BLaER1 (cell line): ENCODE measurements at regions not wholly inside any gene's neighbourhood (a gene's known extent, or its start where the extent isn't known, plus 50 kb on each side); places are given as distances from the start of the nearest gene placed in this dataset.

Source experiments
- H3K27ac ChIP-seq: shearing (Covaris generic); formaldehyde crosslinking; 2 replicates; pipeline ENCODE4 v1.8.1; 2022
- H3K27me3 ChIP-seq: shearing (Covaris generic); formaldehyde crosslinking; 2 replicates; pipeline ENCODE4 v1.8.1; 2022
- H3K36me3 ChIP-seq: shearing (Covaris generic); formaldehyde crosslinking; 2 replicates; pipeline ENCODE4 v1.8.1; 2022
- H3K4me1 ChIP-seq: shearing (Covaris generic); formaldehyde crosslinking; 2 replicates; pipeline ENCODE4 v1.8.1; 2022
- H3K4me2 ChIP-seq: shearing (Covaris generic); formaldehyde crosslinking; 2 replicates; pipeline ENCODE4 v1.8.1; 2022
- H3K4me3 ChIP-seq: shearing (Covaris generic); formaldehyde crosslinking; 2 replicates; pipeline ENCODE4 v1.8.1; 2022
- H3K9ac ChIP-seq: shearing (Covaris generic); formaldehyde crosslinking; 2 replicates; pipeline ENCODE4 v1.8.1; 2022
- H3K9me3 ChIP-seq: shearing (Covaris generic); formaldehyde crosslinking; 2 replicates; pipeline ENCODE4 v1.8.1; 2022
- H4K20me1 ChIP-seq: shearing (Covaris generic); formaldehyde crosslinking; 2 replicates; pipeline ENCODE4 v1.8.1; 2022
- Cebpa-rat ChIP-seq: shearing (Covaris generic); IDR thresholded peaks from 2 replicates; pipeline ENCODE4 v1.8.1; 2022

- no peak overlapping the region for H3K27ac ChIP-seq
- no peak overlapping the region for H3K4me2 ChIP-seq
- no peaks in the 10 kb centered on the region for H3K4me1 ChIP-seq
- no peak overlapping the region for H3K4me3 ChIP-seq
- no peaks in the 10 kb centered on the region for H3K27me3 ChIP-seq
- H3K36me3 ChIP-seq = no peaks in the 10 kb centered on the region
- no peak overlapping the region for H3K9ac ChIP-seq
- H3K9me3 ChIP-seq = no peaks in the 10 kb centered on the region
- TF ChIP-seq Cebpa-rat = no peak
- no peaks in the 10 kb centered on the region for H4K20me1 ChIP-seq
These were observed 690.5 kb downstream of the ADCYAP1 start for GRCh38 chr18:1595195-1595594.

- Histone ChIP-seq H3K27me3 (no peaks in the 10 kb centered on the region), H3K4me3 (no peak overlapping the region), H3K27ac (no peak overlapping the region), H3K4me2 (no peak overlapping the region), H3K9ac (no peak overlapping the region), H3K9me3 (no peaks in the 10 kb centered on the region), H3K4me1 (no peaks in the 10 kb centered on the region), H3K36me3 (no peaks in the 10 kb centered on the region), H4K20me1 (no peaks in the 10 kb centered on the region)
- TF ChIP-seq Cebpa-rat = no peak
These were observed 694.5 kb downstream of the ADCYAP1 start for GRCh38 chr18:1599196-1599595.

- Histone ChIP-seq H3K27ac (no peak overlapping the region), H3K4me2 (no peak overlapping the region), H4K20me1 (no peaks in the 10 kb centered on the region), H3K27me3 (no peaks in the 10 kb centered on the region), H3K36me3 (no peaks in the 10 kb centered on the region), H3K9me3 (no peaks in the 10 kb centered on the region), H3K4me3 (no peak overlapping the region), H3K4me1 (no peaks in the 10 kb centered on the region), H3K9ac (no peak overlapping the region)
- no peak for TF ChIP-seq Cebpa-rat
These were observed 700.1 kb downstream of the ADCYAP1 start for GRCh38 chr18:1604751-1605150.

DNA sequence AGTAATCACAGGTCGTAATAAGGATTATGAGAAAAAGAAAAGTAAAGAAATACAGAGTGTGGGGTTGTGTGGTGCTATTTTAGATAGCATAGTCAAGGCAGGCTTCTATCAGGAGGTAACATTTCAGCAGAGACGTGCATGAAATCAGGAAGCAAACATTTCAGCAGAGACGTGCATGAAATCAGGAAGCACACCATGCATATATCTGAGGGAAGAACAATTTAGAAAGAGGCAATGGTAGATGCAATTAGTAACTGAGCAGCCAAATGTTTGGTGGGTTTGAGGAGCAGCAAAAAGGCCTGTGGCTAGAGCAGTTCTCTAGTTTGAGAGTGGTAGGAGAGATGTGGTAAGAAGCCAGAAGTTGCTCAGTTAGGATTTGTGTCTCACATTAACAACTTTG lies 713.7 kb downstream of the ADCYAP1 start:
- H3K9ac ChIP-seq = no peak overlapping the region
- H3K27ac ChIP-seq = no peak overlapping the region
- no peak overlapping the region for H3K4me2 ChIP-seq
- H3K4me3 ChIP-seq = no peak overlapping the region
- H4K20me1 ChIP-seq = no peaks in the 10 kb centered on the region
- H3K9me3 ChIP-seq = no peaks in the 10 kb centered on the region
- no peaks in the 10 kb centered on the region for H3K36me3 ChIP-seq
- H3K4me1 ChIP-seq = no peaks in the 10 kb centered on the region
- H3K27me3 ChIP-seq = no peaks in the 10 kb centered on the region
- no peak for TF ChIP-seq Cebpa-rat

DNA sequence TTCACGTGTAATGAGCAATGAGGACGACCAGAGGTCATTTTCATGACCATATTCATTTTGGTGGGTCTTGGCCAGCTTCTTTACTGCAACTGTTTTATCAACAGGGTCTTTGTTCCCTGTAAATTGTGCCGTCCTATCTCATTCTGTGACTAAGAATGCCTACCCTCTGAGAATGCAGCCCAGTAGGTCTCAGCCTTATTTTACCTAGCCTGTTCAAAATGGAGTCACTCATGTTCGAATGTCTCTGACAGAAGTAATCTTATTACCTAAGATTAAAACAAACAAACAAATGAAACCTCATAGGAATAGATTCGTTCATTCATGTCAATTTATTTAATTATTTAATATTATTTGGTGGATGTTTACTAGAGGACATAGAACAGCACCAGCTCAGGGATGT lies 714.8 kb downstream of the ADCYAP1 start:
- TF ChIP-seq Cebpa-rat = no peak
- Histone ChIP-seq H3K9ac (no peak overlapping the region), H3K36me3 (no peaks in the 10 kb centered on the region), H4K20me1 (no peaks in the 10 kb centered on the region), H3K9me3 (no peaks in the 10 kb centered on the region), H3K4me1 (no peaks in the 10 kb centered on the region), H3K4me2 (no peak overlapping the region), H3K4me3 (no peak overlapping the region), H3K27me3 (no peaks in the 10 kb centered on the region), H3K27ac (no peak overlapping the region)

- Histone ChIP-seq H3K27ac (no peak overlapping the region), H3K4me2 (no peak overlapping the region), H3K4me3 (no peak overlapping the region), H4K20me1 (no peaks in the 10 kb centered on the region), H3K9me3 (no peaks in the 10 kb centered on the region), H3K36me3 (no peaks in the 10 kb centered on the region), H3K27me3 (no peaks in the 10 kb centered on the region), H3K9ac (no peak overlapping the region), H3K4me1 (no peaks in the 10 kb centered on the region)
- TF ChIP-seq Cebpa-rat = no peak
These were observed 719.9 kb downstream of the ADCYAP1 start for GRCh38 chr18:1624612-1625011.

DNA sequence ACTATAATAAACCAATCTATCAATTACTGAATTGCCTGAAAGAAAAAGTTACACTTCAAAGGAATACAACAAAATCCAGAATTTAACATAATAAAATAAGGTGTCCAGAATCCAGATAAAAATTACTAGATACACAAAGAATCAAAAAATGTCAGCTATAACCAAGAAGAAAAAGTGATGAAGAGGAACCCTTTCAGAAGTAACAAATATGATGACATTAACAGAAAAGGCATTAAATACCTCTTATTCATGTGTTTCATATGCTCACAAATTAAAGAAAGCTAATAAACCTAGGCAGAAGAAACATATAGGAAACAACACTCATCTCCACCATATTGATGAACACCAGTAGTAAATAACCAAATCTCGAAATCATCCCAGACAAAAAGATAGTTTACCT lies 722.8 kb downstream of the ADCYAP1 start:
- no peaks in the 10 kb centered on the region for H3K9me3 ChIP-seq
- no peak overlapping the region for H3K4me3 ChIP-seq
- no peak for TF ChIP-seq Cebpa-rat

GRCh38 chr18:1648712-1649111 lies 744.0 kb downstream of the ADCYAP1 start:
- H3K4me1 ChIP-seq = no peaks in the 10 kb centered on the region
- no peak overlapping the region for H3K4me3 ChIP-seq
- H3K27ac ChIP-seq = no peak overlapping the region
- H3K9ac ChIP-seq = no peak overlapping the region
- H3K36me3 ChIP-seq = no peaks in the 10 kb centered on the region
- no peaks in the 10 kb centered on the region for H3K9me3 ChIP-seq
- H4K20me1 ChIP-seq = no peaks in the 10 kb centered on the region
- no peaks in the 10 kb centered on the region for H3K27me3 ChIP-seq
- no peak overlapping the region for H3K4me2 ChIP-seq
- TF ChIP-seq Cebpa-rat = no peak

More for the DNA sequence above, 722.8 kb downstream of the ADCYAP1 start:
- H3K4me1 ChIP-seq = no peaks in the 10 kb centered on the region
- H4K20me1 ChIP-seq = no peaks in the 10 kb centered on the region
- no peaks in the 10 kb centered on the region for H3K36me3 ChIP-seq
- H3K9ac ChIP-seq = no peak overlapping the region
- H3K4me2 ChIP-seq = no peak overlapping the region
- H3K27me3 ChIP-seq = no peaks in the 10 kb centered on the region
- no peak overlapping the region for H3K27ac ChIP-seq

- H3K4me1 ChIP-seq = no peaks in the 10 kb centered on the region
- no peaks in the 10 kb centered on the region for H3K36me3 ChIP-seq
These were observed 747.3 kb downstream of the ADCYAP1 start for GRCh38 chr18:1652018-1652417.

DNA sequence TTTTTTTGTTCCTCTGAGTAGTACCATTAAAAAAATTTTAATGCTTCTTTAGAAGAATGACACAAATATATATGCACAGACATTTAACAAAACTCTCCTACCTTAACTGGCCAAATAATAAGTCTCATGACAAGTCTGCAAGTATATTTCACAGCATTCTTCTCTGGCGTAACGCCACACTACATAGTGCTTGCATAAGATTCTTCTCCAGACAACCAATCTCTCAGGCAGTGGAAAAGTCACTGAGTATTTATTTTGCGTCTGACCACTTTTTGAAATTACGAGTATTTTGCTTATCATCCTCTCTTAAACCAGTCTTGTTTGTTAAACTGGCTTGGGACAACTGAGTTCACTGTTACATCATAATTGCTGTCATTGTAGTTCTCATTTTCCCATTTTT lies 749.2 kb downstream of the ADCYAP1 start:
- Histone ChIP-seq H3K4me1 (no peaks in the 10 kb centered on the region), H3K27ac (no peak overlapping the region), H3K4me2 (no peak overlapping the region), H3K36me3 (no peaks in the 10 kb centered on the region), H3K9ac (no peak overlapping the region), H4K20me1 (no peaks in the 10 kb centered on the region), H3K27me3 (no peaks in the 10 kb centered on the region), H3K4me3 (no peak overlapping the region), H3K9me3 (no peaks in the 10 kb centered on the region)
- TF ChIP-seq Cebpa-rat = no peak

More at GRCh38 chr18:1652018-1652417, 747.3 kb downstream of the ADCYAP1 start:
- Histone ChIP-seq H3K4me2 (no peak overlapping the region), H3K9me3 (no peaks in the 10 kb centered on the region), H3K9ac (no peak overlapping the region), H4K20me1 (no peaks in the 10 kb centered on the region), H3K27me3 (no peaks in the 10 kb centered on the region), H3K4me3 (no peak overlapping the region), H3K27ac (no peak overlapping the region)
- no peak for TF ChIP-seq Cebpa-rat

DNA sequence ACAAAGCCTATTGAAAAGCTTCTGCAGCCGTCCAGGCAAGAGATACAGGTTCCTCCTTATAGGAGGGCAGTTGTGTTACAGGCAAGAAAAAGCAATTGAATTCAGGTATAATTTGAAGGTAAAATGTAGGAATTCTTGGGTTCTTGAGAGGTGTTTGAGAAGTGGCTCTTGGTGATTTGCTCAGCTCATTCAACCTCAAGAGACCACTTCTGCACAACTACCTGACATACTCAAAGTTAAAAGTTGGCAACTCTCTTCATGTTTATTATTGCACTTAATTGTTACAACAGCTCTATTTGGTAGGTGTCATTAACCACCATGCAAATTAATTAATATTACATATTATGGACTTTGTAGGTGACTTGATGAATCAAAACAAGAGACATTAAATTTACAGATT lies 753.2 kb downstream of the ADCYAP1 start:
- no peak overlapping the region for H3K4me2 ChIP-seq
- TF ChIP-seq Cebpa-rat = no peak

More for the DNA sequence above, 753.2 kb downstream of the ADCYAP1 start:
- Histone ChIP-seq H3K4me1 (no peaks in the 10 kb centered on the region), H4K20me1 (no peaks in the 10 kb centered on the region), H3K9ac (no peak overlapping the region), H3K27ac (no peak overlapping the region), H3K4me3 (no peak overlapping the region), H3K36me3 (no peaks in the 10 kb centered on the region), H3K9me3 (no peaks in the 10 kb centered on the region), H3K27me3 (no peaks in the 10 kb centered on the region)
